SW 1271 (cell line): ENCODE measurements at regions not wholly inside any gene's neighbourhood (a gene's known extent, or its start where the extent isn't known, plus 50 kb on each side); places are given as distances from the start of the nearest gene placed in this dataset.

ENCODE experiments used
- DNase-seq, 2 experiments: peaks; one replicate each; lab custom pipeline; 2025; lab: John Stamatoyannopoulos, UW

- DNase-seq: no peak
Observed at GRCh38 chr1:61523893-61524605, 200.9 kb downstream of the TM2D1 start.

GRCh38 chr1:61523229-61523628 lies 201.7 kb downstream of the TM2D1 start:
- no peak for DNase-seq

DNA sequence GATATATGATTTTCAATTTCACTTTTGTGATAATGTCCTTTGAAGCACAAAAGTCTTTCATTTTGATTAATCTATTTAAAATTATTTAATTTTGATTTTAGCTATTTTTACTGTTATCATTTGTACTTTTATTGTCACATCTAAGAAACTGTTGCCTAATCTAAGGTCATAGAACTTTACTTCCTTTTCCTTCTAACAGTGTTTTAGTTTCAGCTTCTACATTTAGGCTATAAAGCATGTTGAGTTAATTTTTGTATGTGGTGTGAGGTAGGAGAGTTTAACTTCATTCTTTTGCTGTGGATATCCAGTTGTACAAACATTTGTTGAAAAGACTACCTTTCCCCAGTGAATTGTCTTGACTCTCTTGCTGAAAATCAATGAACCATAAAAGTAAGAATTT lies 204.5 kb downstream of the TM2D1 start:
- DNase-seq: no peak

DNA sequence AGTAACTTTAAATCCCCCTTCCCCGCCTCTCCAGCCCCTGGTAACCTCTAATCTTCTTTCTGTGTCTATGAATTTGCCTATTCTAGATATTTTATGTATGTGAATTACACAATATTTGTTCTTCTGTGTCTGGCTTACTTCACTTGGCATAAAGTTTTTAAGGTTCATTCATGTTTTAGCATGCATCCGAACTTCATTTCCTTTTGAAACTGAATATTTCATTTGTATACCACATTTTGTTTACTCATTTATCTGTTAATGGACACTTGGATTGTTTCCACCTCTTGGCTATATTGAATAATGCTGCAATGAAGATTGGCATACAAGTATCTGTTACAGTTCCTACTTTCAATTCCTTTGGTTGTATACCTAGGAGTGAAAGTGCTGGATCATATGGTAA lies 205.3 kb downstream of the TM2D1 start:
- DNase-seq: no peak

- DNase-seq: no peak
Observed at GRCh38 chr1:61518670-61519400, 206.1 kb downstream of the TM2D1 start.

DNA sequence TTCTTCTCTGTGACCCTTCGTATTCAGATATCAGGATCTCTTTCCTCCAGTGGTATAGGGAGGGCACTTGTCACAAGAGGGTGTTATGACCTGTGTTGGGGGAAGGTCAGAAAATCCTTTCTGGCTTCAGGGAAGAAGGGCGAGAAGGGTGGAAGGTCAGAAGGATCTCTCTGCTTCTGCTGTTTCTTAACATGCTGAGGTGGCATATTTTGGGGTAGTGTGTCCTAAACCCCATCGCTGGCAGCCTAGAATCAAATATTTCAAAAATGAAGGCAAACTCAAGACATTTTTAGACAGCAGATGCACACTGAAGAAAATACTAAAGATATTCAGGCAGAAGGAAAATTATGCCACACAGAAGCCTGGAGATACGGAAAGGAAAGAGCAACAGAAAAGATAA lies 207.6 kb downstream of the TM2D1 start:
- DNase-seq: no peak

- no peak for DNase-seq
Observed at GRCh38 chr1:61515096-61515495, 209.8 kb downstream of the TM2D1 start.
